ENCODE measurements at regions not wholly inside any gene's neighbourhood (a gene's known extent, or its start where the extent isn't known, plus 50 kb on each side); places are given as distances from the start of the nearest gene placed in this dataset.
"Not testable (repeated sequence)": the region's sequence is repeated elsewhere in the genome, so short reads cannot be mapped to it uniquely, and the experiment has no call there.

DNA sequence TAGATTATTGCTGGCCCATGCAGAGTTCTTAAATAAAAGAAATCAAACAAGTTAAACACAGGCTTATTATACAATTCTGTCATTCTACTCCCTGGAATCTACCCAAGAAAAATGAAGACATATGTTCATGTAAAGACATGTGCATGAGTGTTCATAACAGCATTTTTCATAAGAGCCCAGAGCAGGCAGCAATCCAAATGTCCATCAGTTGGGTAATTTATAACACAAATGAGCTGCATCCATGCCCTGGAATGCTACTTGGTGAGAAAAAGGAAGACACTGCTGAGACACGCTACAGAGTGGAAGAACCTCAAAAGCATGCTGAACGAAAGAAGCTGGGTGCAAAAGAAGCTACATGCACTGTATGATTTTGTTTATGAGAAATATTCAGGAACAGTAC is 342.6 kb downstream of the TCERG1L start:
- DNase-seq (ENCODE audit: low spot score) = peak; percentile 22

DNA sequence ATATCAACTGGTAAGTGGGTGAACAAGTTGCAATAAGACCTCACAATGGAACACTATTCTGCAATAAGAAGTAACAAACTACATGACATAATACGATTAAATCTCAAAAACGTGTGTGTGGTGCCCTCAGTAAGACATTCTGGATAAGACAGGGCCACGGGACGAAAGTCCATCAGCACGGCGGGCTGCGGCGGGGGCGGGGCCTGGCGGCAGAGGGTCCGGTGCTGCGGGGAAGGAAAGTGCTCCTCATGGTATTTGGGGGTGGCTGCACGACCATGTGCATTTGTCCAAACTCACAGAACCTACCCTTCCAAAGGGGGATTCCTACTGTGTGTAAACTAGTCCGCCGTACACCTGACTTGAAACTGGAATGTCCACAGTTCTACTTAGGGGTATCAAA is 341.8 kb downstream of the TCERG1L start:
- no peak for DNase-seq (ENCODE audit: low spot score)

DNA sequence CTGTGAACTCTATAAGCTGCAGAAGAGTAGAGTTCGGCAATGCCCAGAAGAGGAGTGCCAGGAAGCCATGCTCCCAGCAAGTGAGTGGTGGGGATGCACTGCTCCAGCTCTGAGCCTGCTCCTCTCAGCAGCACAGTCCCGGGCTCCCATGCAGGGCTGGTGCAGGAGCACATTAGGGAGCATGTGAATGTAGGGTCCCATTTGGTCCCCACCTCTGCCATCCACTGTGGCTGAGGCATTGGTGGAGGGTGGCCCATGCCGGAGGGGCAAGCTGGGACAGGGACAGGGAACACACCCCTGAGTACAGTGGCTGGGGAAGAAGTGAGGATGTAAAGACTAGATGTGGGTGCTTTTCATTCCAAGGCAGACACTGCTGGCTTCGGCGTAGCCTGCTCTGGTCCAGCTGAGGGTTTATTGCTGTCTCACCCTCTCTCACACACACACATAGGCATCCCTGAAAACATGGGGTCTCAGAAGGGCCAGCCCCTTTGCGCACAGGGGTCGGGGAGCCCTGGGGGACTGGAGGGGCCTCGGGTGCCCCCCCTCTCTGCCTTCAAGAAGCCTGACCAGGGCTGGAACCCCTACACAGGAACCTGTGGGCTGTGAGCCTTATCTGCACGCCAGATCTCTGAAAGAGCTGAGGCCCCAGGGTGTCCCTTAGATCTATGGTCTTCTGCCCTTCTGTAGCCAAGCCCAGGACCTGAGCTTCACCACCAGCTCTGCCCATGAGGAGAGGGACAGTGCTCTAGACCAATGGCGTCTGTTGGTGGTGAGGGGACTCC is 341.0 kb downstream of the TCERG1L start:
- no peak for DNase-seq (ENCODE audit: low spot score)

DNA sequence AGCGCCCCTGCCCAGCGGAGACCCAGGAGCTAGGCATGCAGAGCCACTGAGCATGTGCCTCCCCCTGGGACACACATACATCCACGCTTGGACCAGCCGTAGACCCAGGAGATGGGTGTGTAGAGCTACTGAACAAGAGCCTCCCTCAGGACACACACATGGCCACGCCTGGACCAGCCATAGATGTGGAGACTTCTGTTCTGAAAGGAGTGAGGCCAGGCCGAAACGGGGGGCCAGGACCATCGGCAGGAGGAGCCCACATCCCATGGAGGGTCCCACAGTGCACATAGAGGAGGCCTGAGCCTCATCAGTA is 340.4 kb downstream of the TCERG1L start:
- no peak for DNase-seq (ENCODE audit: low spot score)

DNA sequence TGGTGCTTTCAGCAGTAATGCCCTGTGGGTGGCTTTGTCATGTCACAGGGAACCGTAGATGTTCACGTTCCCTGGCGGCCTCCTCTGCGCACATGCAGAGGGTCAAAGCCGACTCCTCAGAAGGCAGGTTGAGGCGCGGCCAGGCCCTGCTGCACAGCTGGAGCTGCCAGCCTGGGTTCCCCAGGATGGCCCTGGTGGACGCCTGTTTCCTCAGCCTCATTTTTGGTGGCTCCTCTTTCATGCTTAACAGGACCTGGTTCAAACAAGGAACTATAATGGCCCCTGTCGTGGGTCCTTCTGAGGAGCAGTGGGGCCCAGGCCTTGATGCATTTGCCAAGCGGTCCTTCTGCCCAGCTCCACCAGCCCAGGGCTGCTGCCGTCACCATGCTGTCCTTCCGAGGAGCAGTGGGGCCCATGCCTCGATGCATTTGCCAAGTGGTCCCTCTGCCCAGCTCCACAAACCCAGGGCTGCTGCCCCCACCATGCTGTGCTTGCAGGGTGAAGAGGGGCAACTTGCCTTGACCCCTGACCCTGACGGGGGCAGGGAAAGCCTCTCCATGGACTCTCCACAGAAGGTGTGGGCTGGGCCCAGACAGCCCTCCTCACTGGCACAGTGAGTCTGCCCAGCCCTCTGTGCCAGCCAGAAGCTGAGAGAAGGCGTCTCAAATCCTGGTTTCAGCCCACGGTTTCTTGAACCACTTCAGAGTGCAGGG is 338.2 kb downstream of the TCERG1L start:
- DNase-seq (ENCODE audit: low spot score) = no peak

DNA sequence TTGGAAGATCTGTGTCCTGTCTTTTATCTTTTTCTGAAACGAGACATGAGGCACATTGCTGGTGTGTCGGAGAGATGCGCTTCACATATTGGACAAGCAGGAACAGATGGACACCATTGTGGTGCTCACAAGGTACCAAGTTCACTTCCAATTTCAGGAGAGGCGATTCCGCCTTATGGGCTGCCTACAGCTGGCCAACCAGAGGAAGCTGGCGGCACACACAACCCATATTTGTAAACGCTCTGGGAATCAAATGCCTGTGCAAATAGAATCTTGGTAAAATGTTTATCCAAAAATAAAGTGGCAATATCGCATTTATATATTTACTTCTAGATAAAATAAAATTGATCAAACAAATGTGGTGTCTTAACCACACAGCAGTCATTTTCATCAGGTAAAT is 337.4 kb downstream of the TCERG1L start:
- peak; percentile 88 for DNase-seq (ENCODE audit: low spot score)

DNA sequence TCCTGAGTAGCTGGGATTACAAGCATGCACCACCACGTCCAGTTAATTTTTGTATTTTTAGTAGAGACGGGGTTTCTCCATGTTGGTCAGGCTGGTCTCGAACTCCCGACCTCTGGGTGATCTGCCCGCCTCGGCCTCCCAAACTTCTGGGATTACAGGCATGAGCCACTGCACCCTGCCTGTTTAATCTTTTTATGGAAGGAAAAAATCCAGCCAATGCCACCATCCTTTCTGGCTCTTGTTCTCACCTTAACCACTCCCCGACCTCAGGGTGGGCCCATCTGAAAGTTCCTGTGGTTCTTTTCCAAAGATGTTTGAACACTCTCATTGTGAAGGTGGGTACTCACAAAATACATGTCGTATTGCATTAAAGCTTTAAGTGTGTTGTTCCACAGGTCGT is 336.2 kb downstream of the TCERG1L start:
- DNase-seq (ENCODE audit: low spot score) = not testable (repeated sequence)

DNA sequence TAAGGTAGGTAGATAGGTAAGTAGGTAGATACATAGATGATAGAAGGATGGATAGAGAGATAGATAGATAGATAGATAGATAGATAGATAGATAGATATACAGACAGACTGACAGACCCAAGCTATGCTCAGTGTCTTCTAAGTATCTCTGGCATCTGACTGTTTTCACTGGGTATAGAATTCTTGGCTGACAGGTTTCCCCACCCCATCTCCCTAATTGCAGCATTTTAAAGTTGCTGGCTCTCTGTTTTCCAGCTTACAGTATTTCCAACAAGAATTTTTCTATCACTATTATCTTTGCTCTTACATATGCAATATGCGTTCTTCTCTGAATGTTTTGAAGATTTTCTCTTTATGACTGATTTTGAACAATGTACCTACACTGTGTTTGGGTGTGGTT is 328.7 kb downstream of the TCERG1L start:
- DNase-seq (ENCODE audit: low spot score) = no peak

DNA sequence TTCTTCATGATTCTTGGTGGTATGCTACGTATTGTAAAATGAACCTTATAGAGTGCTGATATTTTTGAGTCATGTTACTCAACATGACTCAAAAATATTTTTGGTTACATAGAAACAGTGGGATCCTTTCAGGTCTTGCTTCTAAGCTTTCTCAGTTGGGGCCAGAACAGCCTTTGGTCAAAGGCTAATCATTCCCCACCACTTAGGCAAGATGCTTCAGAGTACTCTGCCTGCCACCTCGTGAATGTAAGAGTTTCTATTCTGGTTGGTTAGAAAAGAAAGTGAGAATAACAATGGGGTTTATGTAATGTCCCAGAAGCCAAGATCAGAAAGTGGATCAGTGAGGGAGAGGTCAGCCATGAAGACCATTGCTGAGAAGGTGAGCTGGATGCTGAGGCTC is 327.8 kb downstream of the TCERG1L start:
- DNase-seq (ENCODE audit: low spot score) = no peak

DNA sequence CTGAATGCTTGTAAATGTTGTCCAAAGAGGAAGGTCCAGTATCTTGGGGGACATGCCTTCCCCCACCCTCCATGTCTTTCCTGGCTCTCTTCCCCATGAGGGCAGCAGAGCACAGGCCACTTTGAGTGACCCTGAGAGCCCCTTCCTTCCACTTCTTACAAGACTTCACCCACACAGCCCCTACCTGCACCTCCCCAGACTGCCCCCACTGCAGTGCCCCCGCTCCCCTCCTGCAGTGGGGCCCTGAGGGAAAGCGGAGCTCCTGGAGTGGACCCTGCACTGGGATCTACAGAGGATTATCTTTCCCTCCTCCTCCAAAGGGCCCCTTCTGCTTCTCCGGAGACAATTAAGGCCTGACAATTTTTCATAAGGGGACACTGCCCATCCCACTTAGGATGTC is 326.8 kb downstream of the TCERG1L start:
- no peak for DNase-seq (ENCODE audit: low spot score)

DNA sequence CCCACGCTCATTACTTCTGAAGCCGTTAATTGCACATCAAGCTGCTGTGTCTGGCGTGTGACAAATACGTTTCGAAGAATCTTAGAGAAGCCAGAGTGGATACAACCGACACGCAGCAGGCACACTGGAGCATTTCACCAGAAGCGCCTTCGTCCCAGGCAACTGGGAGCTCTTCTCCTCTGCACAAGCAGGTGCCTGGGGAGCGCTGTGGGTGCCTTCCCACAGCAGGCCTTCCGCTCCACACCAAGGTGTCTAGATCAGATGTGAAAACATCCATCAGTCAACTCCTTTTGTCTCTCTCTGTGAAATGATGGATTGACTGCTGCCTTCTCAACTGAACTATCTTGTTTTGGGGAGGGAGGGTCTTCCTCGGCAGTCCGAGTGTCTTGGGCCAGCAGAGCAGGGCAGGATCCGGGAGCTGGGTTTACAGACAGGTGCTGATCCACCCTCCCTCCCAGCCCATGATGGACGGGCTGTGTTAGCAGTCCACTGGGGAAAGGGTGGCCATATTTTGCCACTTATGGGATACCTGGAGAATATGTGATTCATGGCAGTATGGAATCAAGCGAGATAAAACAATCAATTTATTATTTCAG is 326.3 kb downstream of the TCERG1L start:
- no peak for DNase-seq (ENCODE audit: low spot score)

DNA sequence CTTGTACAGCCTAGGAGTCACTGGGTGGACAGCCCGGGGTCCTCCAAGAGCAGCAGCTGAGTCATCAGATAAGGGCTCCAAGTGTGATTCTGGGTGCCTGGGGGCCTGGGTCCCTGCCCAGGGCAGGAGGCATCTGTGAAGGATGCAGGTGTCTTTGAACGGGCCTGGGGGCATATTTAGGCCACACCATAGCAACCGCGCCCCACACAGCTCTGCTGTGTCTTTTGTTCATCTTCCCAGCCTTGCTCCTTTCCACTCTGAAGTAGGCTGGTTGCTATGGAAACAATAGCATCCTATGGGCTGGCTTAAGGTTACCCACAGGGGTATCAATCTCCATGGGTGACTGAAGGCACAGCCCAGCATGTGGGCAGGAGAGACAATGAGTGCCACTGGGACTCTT is 324.7 kb downstream of the TCERG1L start:
- DNase-seq (ENCODE audit: low spot score) = no peak

DNA sequence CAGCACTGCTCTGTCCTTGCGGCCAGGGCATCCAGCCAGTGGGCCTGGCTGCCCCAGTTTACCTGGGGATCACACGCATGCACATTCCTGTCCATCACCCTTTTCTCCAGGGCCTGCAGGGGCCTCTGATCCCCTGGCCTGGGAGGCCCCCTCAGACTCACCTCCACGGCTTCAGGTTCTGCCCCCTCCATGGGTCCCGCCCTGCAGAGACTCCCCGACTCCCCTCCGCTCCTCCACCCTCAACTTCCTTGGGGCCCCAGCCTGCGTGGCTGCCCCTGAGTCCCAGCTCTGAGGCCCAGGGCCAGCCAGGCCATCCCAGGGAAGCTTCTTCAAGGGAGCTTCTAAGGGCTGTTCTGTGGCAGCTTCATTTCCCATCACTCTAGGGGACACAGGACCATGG is 324.1 kb downstream of the TCERG1L start:
- no peak for DNase-seq (ENCODE audit: low spot score)

DNA sequence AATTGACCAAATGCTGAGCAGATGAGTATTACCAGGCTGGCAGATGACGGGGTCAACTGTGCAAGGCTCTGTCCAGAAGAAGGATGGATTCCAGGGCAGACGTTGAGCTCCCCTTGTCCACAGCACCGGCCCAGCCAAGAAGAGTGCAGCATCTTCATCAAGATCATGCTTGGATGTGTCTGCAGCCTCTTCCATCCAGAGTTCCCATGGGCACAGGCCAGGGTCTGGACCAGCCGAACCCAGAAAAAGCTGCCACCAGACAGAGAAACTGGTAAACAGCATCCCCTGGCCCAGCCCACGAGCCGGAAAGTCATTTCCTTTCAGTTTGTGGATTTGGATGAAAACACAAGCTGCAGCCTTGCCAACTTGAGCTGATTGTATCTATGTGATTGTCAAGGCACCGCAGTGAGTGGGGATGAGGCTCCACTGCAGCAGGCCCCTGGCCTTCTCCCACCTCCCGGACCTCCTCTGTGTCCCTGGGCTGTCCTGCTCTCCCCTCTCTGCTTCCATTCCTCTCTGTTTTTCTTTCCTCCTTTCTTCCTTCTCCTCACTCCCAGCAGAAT is 321.8 kb downstream of the TCERG1L start:
- DNase-seq (ENCODE audit: low spot score) = peak; percentile 41

DNA sequence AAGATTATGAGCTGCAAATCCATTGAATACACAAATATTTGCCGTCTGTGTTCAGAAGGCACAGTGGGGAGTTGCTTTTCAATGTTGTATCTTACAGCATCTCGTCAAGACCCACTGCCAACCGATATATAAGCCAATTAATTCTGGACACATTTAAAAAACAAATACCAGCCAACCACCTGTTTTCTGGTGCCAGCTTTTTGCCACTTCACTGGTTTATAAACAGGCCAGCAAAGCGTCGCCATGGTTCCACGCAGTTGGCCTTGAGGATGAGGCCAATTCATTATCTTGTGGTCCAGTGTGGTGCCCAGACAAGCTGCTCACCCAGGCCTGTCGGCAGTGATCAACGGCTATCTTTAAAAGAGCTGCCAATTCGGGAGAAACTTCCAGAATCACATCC is 321.0 kb downstream of the TCERG1L start:
- DNase-seq (ENCODE audit: low spot score) = peak; percentile 96

DNA sequence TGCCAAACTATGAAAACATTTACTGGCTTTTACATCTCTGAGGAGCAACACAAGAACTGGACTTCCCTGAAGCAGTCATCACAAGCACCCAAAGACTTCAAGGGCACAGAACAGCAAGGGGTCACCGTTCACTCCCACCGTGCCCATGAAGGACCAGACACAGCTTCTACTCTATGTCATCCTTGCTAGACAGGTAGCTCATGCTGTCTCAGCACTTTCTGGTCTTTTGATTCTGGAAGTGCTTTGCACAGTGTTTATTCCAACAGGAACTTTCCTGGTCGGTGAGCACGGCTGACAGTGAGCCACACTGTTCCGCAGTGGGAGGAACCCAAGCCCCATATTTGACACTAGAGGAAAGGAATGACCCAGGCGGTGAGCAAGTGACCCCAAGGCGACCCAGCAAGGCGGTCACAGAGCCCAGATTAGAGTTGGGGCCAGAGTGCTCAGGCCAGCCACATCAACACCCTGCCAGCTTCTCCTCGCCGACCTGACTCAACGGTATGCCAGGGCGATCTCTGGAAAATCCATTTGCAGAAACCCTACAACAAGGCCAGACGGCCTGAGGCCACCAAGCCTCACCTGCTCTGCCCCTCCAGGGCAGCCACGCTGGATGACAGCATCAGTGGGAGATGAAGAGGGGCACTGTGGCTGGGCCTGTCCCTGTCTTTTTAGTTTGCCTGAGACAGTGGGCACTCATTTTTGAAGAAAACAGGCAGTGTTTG is 318.6 kb downstream of the TCERG1L start:
- DNase-seq (ENCODE audit: low spot score) = no peak

DNA sequence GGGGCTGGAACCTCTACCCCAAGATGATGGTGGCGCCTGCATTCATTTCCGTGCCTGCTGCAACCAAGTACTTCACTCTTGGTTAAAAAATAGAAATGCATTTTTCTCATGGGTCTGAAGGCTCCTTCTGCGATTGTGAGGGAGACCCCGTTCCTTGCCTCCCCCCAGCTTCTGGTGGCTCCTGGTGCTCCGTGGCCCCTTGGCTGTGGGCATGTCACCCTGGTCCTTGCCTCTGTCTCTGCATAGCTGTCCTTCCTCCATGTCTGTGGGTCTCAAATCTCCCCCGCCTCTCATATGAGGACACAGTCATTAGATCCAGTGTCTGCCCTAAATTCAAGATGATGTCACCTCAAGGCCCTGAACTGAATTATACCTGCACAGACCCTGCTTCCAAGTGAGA is 317.9 kb downstream of the TCERG1L start:
- DNase-seq (ENCODE audit: low spot score) = no peak

DNA sequence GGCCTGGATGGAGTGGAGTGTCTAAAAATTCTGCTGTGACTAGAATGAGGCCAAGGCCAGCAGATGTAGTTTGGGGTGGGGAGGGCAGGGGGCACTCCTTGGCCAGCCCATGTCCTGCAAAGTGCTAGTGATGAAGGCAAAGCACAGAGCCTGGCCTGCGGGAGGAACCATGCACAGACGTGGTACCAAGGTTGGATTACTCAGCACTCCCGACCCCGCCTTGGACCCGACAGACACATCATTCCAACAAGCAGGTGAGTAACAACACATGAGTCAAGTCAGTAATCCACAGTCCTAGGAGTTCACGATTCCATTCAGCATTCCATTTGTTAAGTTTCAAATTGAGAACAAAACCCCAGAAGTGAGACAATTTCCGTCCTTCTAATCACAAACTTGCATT is 317.3 kb downstream of the TCERG1L start:
- no peak for DNase-seq (ENCODE audit: low spot score)

DNA sequence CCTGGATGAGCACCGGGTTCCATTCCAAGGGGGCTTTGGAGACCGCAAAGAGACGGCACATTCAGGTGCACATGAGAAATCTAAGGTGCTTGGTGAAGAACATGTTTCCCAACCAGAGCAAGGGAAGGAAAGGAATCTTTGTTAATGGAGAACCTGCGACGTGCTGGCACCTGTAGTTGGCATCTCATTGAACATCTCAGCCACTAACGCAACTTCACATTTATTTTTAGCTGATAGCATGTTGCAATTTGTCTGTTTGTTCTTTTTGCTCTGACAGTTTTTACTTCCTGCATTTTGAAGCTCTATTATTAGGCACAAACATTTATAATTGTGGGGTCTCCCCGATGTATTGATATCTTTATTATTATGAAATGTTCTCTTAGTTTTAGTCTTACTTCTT is 316.7 kb downstream of the TCERG1L start:
- DNase-seq (ENCODE audit: low spot score) = no peak

DNA sequence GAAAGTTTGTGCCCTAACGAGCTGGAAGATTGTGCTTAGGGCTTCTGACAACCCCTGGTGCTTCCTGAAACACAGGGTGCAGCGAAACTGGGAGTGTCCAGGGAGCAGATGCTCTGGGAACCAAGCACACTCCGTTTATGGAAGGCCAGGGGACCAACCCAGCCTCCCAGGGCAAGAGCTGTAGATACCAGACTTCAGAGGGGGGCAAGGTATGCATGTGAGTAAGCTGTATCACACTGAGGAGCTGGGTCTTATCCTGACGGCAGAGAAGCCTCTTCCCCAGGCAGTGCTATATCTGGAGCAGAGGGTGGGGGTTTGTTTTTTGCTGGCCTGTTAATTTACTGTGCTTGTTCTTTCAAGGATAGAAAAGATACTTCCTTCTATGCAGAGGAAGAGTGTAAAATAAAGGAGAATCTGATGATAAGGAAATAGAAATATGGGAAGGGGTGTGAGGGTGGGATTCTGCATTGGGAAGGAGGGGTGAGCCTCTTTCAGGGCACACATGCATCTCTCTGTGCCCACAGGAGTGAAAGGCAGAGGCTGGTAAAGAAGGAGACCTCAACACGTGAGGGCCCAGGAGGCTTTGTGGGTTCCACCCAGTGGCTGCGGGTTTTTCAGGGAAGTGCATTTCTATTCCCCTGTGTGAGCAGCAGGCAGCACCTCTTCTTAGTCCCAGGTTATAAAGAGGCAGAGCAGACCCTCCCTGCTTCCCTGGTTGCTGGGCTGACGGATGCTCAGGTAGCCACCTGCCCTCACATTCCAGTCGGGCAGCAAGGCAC is 314.1 kb downstream of the TCERG1L start:
- DNase-seq (ENCODE audit: low spot score) = no peak

DNA sequence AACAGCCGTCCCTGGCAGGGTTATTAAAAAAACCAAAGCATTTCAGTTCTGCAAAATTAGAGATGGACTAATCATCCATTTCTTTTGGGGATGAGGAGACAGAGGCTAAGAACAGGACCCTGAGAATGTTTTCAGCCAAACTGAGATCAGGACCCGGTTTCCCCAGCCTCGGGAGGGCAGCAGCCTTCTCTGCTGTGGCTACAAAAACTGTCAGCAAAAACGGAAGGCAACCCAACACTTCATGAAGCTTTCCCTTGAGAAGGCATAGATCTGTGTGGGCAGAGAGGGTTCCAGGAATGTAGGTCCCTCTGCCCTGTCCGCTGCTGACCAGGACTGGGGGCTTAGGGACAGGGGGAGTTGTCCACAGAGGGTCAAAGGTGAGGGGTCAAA is 313.5 kb downstream of the TCERG1L start:
- DNase-seq (ENCODE audit: low spot score) = no peak

DNA sequence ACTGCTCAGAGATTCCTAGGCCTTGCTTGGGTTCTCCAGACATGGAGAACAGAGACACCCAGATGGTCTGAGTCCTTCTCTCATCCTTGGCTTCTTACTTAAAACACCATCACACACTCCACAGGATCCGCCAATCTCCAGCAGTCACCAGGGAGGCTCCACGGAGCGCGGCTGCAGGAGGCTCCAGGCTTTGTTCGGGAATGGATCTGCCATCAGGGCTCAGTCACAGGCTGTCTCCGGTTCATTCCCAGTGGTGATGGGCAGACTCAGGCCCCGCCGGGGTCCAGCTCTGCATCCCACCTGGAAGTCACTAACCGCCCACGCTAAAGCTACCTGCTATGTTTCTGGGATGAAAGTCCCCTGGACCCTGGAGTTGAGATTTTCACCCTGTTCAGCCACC is 312.9 kb downstream of the TCERG1L start:
- DNase-seq (ENCODE audit: low spot score) = no peak

All from cerebellar cortex (tissue), 1 donor.